ENCODE measurements at regions not wholly inside any gene's neighbourhood (a gene's known extent, or its start where the extent isn't known, plus 50 kb on each side); places are given as distances from the start of the nearest gene placed in this dataset.

DNA sequence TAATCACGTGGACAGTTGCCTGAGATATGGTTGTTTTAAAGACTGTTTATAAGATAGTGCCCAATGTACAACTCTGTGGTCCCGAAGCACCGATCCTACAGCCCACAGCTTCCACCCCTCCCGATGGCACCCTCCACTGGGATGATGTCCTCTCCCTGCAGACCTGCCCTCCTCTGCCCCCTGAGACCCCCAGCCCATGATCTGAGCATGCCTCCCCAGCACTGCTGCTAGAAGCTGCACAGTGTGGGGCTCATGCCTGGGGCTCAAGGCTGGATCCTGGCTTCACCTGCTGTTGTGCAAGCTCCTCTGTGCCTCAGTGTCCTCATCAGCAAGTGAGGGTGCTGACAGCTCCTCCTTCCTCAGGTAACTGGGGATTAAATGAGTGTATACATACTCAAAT, 254.7 kb upstream of the MKI67 start:
- Histone ChIP-seq H3K27me3 (replicated peaks; ENCODE audit: control insufficient read depth, insufficient read depth, low read length) (no peaks in the 10 kb centered on the region), H3K4me3 (replicated peaks; ENCODE audit: low read depth, low read length) (no peak overlapping the region), H3K36me3 (ENCODE audit: control insufficient read depth, insufficient read depth, low read length) (no peaks in the 10 kb centered on the region)
- no peak for DNase-seq (ENCODE audit: extremely low read depth, insufficient read length)
- TF ChIP-seq, protein P1, sequence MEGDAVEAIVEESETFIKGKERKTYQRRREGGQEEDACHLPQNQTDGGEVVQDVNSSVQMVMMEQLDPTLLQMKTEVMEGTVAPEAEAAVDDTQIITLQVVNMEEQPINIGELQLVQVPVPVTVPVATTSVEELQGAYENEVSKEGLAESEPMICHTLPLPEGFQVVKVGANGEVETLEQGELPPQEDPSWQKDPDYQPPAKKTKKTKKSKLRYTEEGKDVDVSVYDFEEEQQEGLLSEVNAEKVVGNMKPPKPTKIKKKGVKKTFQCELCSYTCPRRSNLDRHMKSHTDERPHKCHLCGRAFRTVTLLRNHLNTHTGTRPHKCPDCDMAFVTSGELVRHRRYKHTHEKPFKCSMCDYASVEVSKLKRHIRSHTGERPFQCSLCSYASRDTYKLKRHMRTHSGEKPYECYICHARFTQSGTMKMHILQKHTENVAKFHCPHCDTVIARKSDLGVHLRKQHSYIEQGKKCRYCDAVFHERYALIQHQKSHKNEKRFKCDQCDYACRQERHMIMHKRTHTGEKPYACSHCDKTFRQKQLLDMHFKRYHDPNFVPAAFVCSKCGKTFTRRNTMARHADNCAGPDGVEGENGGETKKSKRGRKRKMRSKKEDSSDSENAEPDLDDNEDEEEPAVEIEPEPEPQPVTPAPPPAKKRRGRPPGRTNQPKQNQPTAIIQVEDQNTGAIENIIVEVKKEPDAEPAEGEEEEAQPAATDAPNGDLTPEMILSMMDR (IDR thresholded peaks at IDR 0.05; ENCODE audit: insufficient read depth, low read length, poor library complexity, severe bottlenecking): no peak

DNA sequence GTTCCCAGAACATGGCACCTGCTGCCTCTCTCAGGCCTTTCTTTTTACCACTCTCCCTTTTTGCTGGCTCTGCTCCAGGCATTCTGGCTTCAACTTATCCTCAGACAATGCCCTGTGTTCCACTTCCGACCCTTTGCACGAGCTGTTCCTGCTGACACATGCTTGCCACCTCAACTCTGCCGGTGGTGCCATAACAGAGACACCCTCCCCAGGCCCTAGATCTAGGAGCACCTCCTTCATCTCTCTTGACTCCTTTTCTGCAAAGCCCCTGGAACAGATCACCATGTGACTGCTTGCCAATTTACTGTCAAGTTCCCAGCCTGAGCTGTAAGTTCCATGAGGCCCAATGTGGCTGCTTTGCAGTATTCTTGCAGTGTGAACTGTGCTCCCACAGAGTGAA, 256.0 kb upstream of the MKI67 start:
- TF ChIP-seq, protein P1 (IDR thresholded peaks at IDR 0.05; ENCODE audit: insufficient read depth, low read length, poor library complexity, severe bottlenecking): no peak
- Histone ChIP-seq H3K27me3 (replicated peaks; ENCODE audit: control insufficient read depth, insufficient read depth, low read length) (no peaks in the 10 kb centered on the region), H3K36me3 (ENCODE audit: control insufficient read depth, insufficient read depth, low read length) (no peaks in the 10 kb centered on the region), H3K4me3 (replicated peaks; ENCODE audit: low read depth, low read length) (no peak overlapping the region)
- DNase-seq (ENCODE audit: extremely low read depth, insufficient read length): no peak

DNA sequence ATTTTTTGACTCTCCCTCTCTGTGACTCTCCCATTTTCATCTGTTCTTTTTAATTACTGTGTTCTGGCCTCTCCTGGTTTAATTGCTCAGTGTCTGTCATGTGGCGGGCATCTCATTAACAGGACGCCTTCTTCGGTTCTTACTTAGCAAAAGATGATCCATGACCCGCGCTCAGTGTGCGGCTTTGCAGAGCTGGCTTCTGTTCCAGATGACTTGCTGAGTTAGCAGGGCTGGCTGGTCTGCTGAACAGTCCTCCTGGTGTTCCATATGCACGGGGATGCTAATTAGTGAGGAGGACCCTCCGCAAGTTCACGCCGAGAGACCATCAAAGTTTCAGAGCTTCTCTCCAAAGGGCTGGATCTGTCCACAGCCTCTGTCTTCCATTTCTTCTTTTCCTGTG, 258.6 kb upstream of the MKI67 start:
- DNase-seq (ENCODE audit: extremely low read depth, insufficient read length): no peak
- no peaks in the 10 kb centered on the region for H3K36me3 ChIP-seq (ENCODE audit: control insufficient read depth, insufficient read depth, low read length)
- TF ChIP-seq, protein P1 (IDR thresholded peaks at IDR 0.05; ENCODE audit: insufficient read depth, low read length, poor library complexity, severe bottlenecking): no peak
- H3K27me3 ChIP-seq (replicated peaks; ENCODE audit: control insufficient read depth, insufficient read depth, low read length): no peaks in the 10 kb centered on the region
- no peak overlapping the region for H3K4me3 ChIP-seq (replicated peaks; ENCODE audit: low read depth, low read length)

DNA sequence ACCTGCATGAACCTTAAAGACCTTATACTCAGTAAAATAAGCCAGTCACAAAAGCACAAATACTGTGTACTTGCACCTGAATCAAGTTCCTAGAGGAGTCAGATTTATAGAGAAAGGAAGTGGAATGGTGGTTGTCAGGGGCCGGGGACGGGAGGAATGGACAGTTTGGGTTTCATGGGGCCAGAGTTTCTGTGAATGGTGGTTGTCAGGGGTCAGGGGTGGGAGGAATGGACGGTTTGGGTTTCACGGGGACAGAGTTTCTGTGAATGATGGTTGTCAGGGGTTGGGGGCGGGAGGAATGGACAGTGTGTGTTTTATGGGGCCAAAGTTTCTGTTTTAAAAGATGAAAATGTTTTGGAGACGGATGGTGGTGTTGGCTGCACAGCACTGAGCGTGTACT, 260.0 kb upstream of the MKI67 start:
- Histone ChIP-seq H3K36me3 (ENCODE audit: control insufficient read depth, insufficient read depth, low read length) (no peaks in the 10 kb centered on the region), H3K27me3 (replicated peaks; ENCODE audit: control insufficient read depth, insufficient read depth, low read length) (no peaks in the 10 kb centered on the region), H3K4me3 (replicated peaks; ENCODE audit: low read depth, low read length) (no peak overlapping the region)
- DNase-seq (ENCODE audit: extremely low read depth, insufficient read length): no peak
- TF ChIP-seq, protein P1 (IDR thresholded peaks at IDR 0.05; ENCODE audit: insufficient read depth, low read length, poor library complexity, severe bottlenecking): no peak

DNA sequence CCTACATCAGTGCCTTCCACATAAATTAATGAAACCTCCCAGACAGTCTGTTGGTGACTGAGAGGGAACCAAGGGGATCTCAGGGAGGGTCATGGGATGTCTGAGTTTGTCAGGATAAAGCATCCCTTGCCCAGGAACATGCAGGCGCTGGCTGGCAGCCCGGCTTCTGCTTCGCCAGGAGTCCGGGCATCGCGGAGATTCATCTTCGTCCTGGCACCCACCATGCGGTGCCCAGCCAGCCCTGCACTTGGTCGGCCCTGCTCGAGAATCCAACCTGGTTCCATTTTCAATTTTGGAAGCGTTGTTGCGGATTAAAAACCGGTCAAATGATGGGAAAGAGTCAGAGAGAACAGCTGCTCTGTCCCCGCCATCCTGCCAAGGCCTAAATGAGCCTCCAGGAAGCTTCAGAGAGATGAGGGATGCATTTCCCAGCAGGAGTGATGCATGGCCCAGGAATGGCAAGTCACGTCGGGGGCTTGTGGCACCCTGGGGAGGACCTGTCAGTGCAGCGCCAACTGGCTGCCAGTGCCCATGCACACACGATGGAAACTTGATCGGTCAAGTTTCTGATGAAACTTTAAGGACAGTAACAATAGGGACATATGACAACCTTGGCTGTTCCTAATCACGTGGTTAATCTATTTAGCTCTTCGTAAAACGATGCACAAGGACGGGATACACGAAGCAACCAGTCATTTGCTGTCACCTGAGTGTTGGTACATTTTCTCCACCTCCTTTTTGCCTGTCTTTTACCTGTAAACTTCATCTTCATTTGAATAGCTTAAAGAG, 260.8 kb upstream of the MKI67 start:
- H3K4me3 ChIP-seq (replicated peaks; ENCODE audit: low read depth, low read length): no peak overlapping the region
- no peaks in the 10 kb centered on the region for H3K27me3 ChIP-seq (replicated peaks; ENCODE audit: control insufficient read depth, insufficient read depth, low read length)
- no peaks in the 10 kb centered on the region for H3K36me3 ChIP-seq (ENCODE audit: control insufficient read depth, insufficient read depth, low read length)
- TF ChIP-seq, protein P1 (IDR thresholded peaks at IDR 0.05; ENCODE audit: insufficient read depth, low read length, poor library complexity, severe bottlenecking): no peak
- no peak for DNase-seq (ENCODE audit: extremely low read depth, insufficient read length)

Data from GM06990 (cell line).